Neural crest cell (in vitro differentiated cells): ENCODE measurements at regions not wholly inside any gene's neighbourhood (a gene's known extent, or its start where the extent isn't known, plus 50 kb on each side); places are given as distances from the start of the nearest gene placed in this dataset.

Source experiments
- DNase-seq: peaks from one replicate; pipeline ENCODE4 v3.0.0; 2021; ENCODE audit warnings: low read depth, mixed read lengths, low spot score
- H3K27ac Mint-ChIP-seq: one replicate; pipeline ENCODE4 v1.8.0; 2021; ENCODE audit warnings: mild to moderate bottlenecking, mixed read lengths; ENCODE audit not compliant: unreplicated experiment
- H3K27me3 Mint-ChIP-seq: 2 replicates; pipeline ENCODE4 v1.8.0; 2021; ENCODE audit warnings: low read depth, mild to moderate bottlenecking, mixed read lengths
- H3K36me3 Mint-ChIP-seq: 2 replicates; pipeline ENCODE4 v1.8.0; 2021; ENCODE audit warnings: low read depth, mild to moderate bottlenecking, mixed read lengths
- H3K4me1 Mint-ChIP-seq: 2 replicates; pipeline ENCODE4 v1.8.0; 2021; ENCODE audit warnings: mixed read lengths
- H3K4me3 Mint-ChIP-seq: one replicate; pipeline ENCODE4 v1.8.0; 2021; ENCODE audit warnings: mild to moderate bottlenecking, mixed read lengths
- H3K9me3 Mint-ChIP-seq: 2 replicates; pipeline ENCODE4 v1.8.0; 2021; ENCODE audit warnings: mixed read lengths
- TF ChIP-seq, protein P1 (sequence below): fragments of 200-600 bp; sonication (generic); conservative IDR thresholded peaks from 2 replicates; pipeline ENCODE4 v1.5.0; 2021; ENCODE audit warnings: antibody characterized with exemption, mild to moderate bottlenecking

DNA sequence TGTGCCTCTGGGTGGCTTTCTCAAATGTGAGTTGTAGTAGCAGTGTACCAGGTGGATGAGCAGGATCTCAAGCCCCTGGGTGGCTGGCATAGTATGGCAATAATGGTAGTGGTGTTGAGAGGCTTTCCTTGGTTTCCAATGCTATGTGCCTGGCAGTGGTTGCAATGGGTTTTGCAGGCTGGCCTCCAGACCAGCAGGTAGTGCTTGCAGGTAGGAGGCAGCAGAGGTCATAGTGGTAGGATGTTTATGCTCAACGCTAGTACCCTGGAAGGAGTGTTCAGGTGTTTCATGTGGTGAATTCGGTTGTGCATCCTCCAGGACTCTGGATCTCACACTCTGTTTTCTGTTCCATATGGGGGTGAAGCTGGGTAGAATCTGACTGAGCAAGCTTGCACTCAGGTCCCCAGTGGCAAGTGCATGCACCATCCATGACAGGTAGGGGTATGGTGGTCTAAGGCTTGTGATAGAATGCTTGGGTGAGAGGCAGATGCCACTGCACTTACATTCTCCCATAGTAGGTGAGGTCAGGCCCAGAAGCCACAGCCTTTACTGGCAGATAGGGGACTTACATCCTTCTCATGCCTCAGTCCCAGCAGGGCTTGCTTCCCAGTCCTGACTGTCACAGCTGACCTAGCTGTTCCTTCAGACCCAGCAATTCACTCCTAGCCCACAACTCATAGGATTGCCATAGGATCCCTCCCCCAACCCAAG is 410.5 kb upstream of the LRRC7 start:
- Mint-ChIP-seq H3K36me3 (no peaks in the 10 kb centered on the region), H3K9me3 (peaks cover 5% of the 10 kb centered on the region), H3K27ac (no peak overlapping the region), H3K4me3 (no peak overlapping the region), H3K27me3 (no peaks in the 10 kb centered on the region), H3K4me1 (no peaks in the 10 kb centered on the region)
- no peak for DNase-seq
- TF ChIP-seq, protein P1, sequence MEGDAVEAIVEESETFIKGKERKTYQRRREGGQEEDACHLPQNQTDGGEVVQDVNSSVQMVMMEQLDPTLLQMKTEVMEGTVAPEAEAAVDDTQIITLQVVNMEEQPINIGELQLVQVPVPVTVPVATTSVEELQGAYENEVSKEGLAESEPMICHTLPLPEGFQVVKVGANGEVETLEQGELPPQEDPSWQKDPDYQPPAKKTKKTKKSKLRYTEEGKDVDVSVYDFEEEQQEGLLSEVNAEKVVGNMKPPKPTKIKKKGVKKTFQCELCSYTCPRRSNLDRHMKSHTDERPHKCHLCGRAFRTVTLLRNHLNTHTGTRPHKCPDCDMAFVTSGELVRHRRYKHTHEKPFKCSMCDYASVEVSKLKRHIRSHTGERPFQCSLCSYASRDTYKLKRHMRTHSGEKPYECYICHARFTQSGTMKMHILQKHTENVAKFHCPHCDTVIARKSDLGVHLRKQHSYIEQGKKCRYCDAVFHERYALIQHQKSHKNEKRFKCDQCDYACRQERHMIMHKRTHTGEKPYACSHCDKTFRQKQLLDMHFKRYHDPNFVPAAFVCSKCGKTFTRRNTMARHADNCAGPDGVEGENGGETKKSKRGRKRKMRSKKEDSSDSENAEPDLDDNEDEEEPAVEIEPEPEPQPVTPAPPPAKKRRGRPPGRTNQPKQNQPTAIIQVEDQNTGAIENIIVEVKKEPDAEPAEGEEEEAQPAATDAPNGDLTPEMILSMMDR, result no peak

DNA sequence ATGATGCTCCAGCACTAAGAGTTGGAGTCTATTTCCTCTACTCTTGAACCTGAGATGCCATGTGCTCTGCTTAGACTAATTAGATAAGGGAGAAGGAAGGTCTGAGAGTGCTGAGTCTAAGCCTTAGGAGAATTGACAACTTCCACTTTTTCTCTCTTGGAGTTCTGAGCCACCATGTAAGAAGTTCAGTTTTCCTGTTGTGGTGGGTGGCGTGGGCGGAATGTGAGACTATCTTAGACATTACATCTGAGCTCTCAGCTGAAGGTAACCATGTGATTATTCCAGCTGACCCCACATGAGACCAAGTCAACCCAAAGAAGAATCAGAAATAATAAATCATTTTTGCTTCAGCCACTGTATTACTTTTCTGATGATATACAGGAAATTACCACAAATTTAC is 404.5 kb upstream of the LRRC7 start:
- H3K4me1 Mint-ChIP-seq, result no peaks in the 10 kb centered on the region
- H3K4me3 Mint-ChIP-seq, result no peak overlapping the region
- DNase-seq, result no peak
- H3K9me3 Mint-ChIP-seq, result peaks cover 9% of the 10 kb centered on the region
- no peak overlapping the region for H3K27ac Mint-ChIP-seq
- no peaks in the 10 kb centered on the region for H3K36me3 Mint-ChIP-seq
- no peaks in the 10 kb centered on the region for H3K27me3 Mint-ChIP-seq
- TF ChIP-seq, protein P1, result no peak

DNA sequence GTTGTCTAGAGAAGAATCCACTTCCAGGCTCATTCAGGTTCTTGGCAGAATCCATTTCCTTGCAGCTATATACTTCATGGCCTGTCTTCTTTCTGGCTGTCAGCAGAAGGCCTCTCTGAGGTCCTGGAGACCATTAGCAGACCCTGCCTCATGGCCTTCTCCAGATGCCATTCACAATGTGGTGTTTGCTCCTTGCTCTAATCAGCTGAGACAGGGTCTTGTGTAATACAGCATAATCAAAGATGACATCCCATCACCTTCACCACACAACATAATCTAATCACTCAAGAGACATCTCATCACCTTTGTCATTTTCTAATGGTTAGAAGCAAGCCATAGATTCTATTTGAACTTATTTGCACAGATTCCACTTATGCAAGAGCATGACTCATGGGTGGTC is 403.9 kb upstream of the LRRC7 start:
- Mint-ChIP-seq H3K27me3 (no peaks in the 10 kb centered on the region), H3K4me3 (no peak overlapping the region), H3K36me3 (no peaks in the 10 kb centered on the region), H3K27ac (no peak overlapping the region), H3K4me1 (no peaks in the 10 kb centered on the region), H3K9me3 (peaks cover 9% of the 10 kb centered on the region)
- no peak for DNase-seq
- TF ChIP-seq, protein P1, result no peak

DNA sequence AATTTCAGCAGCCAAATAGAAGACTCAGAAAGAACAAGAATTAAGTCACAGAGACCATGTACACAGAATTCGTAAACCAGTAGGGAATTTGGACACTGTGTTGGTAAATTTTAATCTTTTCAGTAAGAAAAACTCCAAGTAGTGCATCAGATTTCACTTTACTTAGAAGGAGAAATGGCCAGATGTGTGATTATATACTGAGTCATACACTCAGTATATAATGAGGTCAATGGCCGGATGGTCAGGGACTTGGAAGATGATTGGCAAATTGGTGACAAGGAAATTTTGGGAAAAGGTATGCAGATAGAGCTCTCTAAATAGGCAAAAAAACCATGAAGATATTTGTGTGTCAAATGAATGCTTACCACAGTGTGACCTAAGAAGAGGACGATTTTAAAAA is 399.8 kb upstream of the LRRC7 start:
- Mint-ChIP-seq H3K9me3 (peaks cover 12% of the 10 kb centered on the region), H3K36me3 (peaks cover 4% of the 10 kb centered on the region), H3K27me3 (no peaks in the 10 kb centered on the region), H3K4me1 (no peaks in the 10 kb centered on the region), H3K27ac (no peak overlapping the region), H3K4me3 (no peak overlapping the region)
- TF ChIP-seq, protein P1, result no peak
- no peak for DNase-seq

DNA sequence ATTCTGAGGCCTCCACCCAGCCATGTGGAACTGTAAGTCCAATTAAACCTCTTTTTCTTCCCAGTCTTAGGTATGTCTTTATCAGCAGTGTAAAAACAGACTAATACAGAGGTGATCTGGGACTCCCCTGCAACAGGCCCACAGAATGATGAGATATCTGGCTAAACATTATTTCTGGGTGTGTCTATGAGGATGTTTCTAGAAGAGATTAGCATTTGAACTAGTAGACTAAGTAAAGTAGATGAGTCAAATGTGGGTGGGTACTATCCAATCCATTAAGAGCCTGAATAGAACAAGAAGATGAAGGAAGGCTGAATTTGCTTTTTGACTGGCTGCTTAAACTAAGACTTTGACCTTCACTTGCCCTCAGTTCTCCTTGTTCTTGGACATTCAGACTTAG is 396.5 kb upstream of the LRRC7 start:
- Mint-ChIP-seq H3K4me3 (no peak overlapping the region), H3K9me3 (peaks cover 13% of the 10 kb centered on the region), H3K36me3 (peaks cover 4% of the 10 kb centered on the region), H3K4me1 (no peaks in the 10 kb centered on the region), H3K27ac (no peak overlapping the region), H3K27me3 (no peaks in the 10 kb centered on the region)
- DNase-seq, result no peak
- TF ChIP-seq, protein P1, result no peak
